EH (cell line): ENCODE measurements at regions not wholly inside any gene's neighbourhood (a gene's known extent, or its start where the extent isn't known, plus 50 kb on each side); places are given as distances from the start of the nearest gene placed in this dataset.

Experiments used
- DNase-seq: peaks from one replicate; pipeline ENCODE4 v3.0.0-alpha.2; 2015; ENCODE audit warnings: low read depth

DNA sequence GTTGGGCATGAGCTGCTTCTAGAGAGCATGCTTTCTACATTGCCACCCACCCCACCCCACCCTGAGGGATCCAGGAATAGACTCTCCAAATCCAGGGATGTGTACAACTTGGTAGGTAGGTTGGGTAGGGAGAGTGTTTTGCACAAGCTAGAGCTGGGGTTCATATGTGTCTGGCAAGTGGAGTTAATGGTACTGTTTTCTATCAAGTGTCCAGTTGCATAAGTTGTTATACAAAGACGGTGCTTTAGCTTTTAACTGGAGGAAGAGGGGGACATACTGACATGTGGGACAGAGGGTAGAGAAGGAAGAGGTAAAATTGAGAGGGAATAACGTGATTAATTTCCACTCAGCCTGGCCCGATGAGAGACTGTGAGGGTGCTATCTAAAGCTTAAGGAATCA, 51.0 kb upstream of the TNC start:
- DNase-seq = no peak

DNA sequence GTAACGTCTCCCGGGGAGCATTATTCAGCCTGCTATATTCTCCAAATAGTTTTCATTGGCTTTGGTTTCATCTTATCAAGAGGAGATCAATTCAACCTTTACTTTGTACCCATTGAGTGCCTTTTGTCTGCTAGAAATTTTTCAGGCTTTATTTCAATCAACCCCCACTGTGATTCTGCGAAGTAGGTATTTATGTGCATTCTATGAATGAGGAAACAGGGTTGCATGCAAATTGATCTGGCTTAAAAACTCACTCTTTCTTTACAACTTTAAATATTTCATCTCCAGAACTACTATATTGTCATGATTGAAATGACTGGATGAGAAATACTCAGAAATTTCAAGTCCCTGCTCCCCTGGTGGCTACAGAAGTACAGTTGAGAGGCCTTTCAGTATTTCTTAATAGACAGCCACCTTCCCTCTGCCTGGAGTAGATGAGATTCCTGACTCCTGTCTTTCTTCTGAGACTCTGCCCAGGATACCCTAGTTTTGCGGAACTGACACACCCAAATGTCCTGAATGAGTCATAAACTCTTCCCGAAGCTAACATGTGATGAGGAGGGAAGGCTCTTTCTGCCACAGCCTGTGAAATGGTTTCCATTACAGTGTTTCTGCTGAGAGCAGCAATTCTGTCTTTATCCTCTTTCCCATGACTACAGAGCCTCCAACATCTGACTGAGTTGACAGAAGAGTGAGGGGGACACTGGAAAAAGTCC, 52.6 kb upstream of the TNC start:
- peak; percentile 74 for DNase-seq

DNA sequence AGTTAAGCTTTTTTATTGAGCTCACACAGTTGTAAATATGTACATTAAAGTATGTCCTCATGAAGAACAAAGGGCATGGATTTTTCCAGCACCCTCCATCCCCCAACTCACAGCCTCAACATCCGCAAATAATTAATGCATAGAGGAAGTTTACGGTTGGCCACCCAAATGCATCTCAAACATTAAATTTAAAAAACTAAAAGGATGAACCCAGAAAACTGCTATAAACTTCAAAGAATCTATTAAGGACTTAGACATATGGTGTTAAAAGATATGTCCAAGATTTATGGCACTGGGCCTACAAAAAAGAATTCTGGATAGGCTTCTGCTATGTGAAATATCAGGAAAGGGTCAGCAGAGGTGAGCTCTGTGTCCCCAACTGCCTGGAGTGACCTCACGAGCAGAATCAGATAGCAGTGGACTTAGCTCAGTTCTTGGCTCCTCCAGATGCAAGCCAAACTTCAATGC, 54.0 kb upstream of the TNC start:
- DNase-seq = no peak

GRCh38 chr9:115182264-115182663, 64.3 kb upstream of the TNC start:
- DNase-seq = no peak

DNA sequence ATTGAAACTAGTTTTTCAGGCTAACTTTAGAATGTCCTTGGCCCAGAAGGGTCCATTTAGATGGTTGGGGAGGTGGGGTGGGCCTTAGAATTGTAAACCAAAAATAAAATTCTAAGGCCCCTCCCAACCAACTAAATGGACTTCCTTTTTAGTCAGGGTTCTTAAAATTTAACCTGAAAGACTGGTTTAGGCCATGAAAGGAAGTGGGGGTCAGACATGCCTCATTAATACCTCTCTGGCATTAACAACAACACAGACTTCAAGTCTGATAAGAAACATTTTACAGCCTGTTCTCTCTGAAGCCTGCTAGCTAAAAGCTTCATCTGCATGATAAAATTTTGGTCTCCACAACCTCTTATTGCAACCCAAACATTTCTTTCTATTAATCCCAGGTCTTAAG, 65.5 kb upstream of the TNC start:
- no peak for DNase-seq

DNA sequence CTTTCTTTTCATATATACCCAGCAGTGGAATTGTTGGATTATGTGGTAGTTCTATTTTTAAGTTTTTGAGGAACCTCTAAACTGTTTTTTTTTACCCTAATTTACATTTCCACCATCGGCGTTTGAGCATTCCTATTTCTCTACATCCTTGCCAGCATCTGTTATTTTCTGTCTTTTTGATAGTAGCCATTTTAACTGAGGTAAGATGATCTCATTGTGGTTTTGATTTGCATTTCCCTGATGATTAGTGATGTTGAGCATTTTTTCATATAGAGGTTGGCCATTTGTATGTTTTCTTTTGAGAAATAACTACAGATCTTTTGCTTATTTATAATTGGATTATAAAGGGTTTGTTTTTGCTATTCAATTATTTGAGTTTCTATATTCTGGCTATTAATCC, 71.7 kb upstream of the TNC start:
- DNase-seq = peak; percentile 20

DNA sequence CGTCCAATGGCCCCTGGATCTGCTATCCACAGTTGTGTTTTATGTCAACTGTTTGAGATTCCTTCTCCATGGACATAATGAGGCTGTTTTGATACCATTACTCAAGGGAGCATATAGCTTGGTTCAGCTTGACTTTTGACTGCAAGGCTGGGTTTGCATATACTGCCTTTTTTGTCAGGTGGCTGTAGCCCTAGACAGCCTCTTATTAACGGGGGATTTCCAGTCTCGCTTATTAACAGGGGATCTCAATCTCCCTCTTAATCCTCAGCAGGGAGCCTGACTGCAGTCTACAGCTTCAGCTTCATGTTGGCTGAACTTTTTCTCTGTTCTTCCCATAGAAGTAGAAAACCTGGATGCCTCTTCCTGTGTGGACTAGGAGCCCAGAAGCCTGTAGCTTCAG, 73.7 kb upstream of the TNC start:
- DNase-seq = no peak

GRCh38 chr9:115192280-115192679, 74.3 kb upstream of the TNC start:
- no peak for DNase-seq

GRCh38 chr9:115192835-115193525, 75.0 kb upstream of the TNC start:
- no peak for DNase-seq

DNA sequence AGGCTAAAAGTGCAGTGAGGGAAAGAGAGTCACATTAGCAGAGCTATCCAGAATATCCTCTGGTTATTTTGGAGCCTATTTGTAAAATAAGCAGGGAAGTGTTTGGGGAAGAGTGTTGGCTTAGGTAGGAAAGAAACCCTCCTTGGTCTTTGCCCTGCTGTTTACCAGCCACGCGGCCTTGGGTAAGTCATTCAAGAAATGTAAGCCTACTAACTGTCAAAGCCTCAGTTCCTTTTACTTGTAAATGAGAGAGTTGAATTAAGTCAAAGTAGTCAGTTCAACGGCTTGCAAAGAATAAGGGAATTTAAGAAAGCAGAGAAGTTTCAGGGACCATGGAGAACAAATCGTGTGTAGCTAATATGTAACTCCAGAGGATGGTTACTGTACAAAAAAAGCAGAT, 75.8 kb upstream of the TNC start:
- no peak for DNase-seq

DNA sequence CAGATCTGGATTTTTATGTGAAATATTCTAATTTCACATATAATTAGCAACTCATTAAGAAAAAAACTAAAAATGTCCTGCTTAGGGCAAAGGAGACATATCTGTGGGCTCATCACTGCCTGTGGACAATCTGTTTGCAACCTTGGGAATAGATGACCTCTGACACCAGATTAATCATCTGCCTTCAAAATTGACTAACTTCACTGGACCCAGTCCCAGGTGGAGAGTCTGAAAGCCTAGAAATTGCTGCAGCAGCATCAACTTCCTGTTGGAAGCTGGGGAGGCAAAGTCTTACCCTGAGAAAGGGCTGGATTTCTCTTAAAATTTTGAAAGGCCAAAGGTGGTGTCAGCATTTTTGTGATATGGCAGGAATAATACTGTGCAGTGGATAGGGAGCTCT, 76.3 kb upstream of the TNC start:
- DNase-seq = peak; percentile 45

DNA sequence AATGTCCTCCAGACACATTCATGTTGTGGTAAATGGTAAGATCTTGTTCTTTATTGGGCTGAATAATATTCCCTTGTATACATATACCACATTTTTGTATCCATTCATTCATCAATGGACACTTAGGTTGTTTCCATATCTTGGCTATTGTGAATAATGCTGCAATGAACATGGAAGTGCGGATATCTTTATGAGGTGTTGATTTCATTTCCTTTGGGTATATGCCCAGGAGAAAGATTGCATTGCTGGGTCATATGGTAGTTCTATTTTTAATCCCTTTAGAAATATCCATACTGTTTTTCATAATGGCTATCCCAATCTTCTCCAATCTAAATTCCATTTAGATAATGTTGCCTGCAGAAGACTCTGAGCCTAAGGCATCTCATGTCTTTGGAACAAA, 78.0 kb upstream of the TNC start:
- peak; percentile 75 for DNase-seq

DNA sequence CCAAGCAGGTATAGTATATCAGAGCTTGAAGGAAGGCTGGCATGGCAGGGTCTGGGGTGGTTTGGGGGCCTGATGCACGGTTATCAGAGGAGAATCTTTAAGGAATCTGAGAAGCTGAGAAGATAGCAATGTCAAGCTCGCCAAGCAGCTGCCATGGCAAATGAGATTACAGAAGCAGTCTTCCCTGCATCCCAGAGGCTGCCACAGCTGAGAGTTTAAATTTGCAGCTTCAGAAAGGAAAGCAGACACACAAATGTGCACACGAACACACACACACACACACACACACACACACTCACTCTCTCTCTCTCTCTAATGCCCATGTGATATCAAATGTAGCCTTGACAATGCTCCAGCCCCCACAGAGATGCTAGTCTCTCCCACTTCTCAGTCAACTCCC, 79.0 kb upstream of the TNC start:
- DNase-seq = no peak

DNA sequence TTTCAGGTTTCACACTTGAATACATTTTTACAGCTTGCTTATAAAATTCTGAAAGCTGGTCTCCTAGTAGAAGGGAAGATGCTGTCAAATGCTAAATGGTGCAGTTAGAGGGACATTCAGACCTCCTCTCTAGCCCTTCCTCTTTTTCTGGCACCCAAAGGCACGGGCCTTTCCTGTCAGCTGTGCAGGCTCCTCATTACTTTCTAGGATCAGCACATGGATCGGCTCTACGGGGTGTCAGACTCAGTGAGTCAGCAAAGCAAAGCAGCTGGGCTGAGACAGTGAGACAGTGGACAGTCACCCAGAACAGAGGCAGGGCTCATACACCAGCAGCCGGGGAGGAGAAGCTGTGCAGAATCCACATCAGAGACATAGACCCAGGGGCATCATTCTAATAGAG, 80.0 kb upstream of the TNC start:
- DNase-seq = peak; percentile 78

- peak; percentile 86 for DNase-seq
Observed at GRCh38 chr9:115200711-115201505, 83.0 kb upstream of the TNC start.

DNA sequence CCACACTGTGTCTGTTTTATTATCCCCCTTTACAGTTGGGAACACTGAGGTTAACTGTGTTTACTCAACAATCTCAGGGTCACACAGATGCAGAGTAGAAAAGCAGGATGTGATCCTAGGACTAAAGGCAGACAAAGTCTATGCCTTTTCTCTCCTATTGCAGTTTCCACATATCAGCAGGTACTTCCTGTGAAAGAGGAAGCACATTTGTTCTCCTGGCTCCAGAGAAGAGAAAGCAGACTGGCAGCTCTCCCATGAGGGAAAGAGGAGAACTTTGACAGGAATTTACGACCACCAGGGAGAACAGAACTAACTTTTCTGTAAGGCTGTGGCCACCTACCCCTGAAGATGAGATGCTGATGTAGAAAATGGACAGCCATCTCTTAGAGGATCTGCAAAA, 84.2 kb upstream of the TNC start:
- peak; percentile 44 for DNase-seq

GRCh38 chr9:115202960-115203751, 85.2 kb upstream of the TNC start:
- peak; percentile 97 for DNase-seq

DNA sequence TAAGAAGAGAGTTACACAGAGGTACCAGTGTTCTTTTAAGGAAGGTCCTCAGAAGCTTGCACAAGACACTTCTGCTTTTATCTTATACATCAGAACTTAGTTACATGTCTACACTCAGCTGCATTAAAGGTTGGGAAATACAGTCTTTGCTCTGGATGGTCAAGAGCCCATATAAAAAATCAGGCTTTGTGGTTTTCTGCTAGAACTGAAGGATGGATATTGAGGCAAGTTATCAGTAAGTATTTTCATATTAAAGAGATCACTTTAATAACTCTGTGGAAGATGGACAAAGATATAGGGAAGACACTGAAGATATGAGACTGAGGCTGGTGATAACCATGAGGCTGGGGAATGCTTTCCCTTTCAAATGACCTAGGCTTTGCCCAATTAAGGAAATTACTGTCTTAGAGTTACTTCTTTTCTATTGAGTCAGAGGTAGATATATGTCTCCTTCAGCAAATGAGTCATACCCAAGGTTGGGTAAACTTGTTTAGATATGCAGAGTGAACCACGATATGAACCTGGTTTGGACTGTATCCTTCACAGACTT, 87.0 kb upstream of the TNC start:
- peak; percentile 95 for DNase-seq

DNA sequence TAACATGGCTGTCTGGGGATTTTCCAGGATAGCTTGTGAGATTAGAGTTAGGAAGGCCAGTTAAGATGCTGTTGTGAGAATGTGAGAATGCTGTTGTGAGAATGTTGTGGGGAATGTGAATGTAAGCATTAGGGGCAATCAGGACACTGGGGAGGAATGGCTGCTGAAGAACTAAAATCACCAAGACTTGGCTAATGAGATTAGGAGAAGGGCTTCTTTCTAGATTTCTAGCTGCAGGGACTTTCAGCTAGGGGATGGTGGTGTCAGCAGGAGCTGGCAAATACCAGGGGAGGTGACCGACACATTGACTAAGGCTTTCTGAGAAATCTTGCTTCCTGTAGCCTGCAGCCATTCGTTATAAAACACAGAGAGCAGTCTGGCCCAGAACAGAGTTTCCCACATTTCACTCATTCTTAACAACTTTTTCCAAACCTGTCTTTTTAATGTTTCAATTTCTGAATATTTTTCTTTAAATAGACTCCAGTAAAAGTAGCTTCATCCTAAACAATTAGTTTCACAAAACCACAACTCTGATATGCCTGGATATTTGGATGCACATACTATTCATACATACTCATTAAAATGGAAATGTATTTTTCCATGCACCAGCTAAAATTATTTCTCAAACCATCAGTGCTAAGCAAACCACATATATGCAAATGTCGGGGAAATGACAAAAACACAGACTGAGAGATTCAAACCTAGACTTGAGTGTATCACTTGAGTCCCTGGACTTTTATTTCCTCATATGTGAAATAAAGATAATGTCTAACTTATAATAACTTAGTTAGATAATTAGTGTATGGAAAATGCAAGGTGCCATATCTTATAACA, 89.3 kb upstream of the TNC start:
- DNase-seq = peak; percentile 91

GRCh38 chr9:115208501-115208900, 90.5 kb upstream of the TNC start:
- DNase-seq = peak; percentile 89
